WTC11 (cell line): ENCODE measurements at regions not wholly inside any gene's neighbourhood (a gene's known extent, or its start where the extent isn't known, plus 50 kb on each side); places are given as distances from the start of the nearest gene placed in this dataset.

Source experiments
- ATF1 ChIP-seq: sonication (generic); formaldehyde crosslinking; IDR thresholded peaks from 2 replicates; pipeline ENCODE4 v1.8.1; 2023; ENCODE audit warnings: mild to moderate bottlenecking, moderate library complexity, missing genetic modification reagents
- CTCF ChIP-seq: fragments of 200-600 bp; IDR thresholded peaks from 2 replicates; pipeline ENCODE4 v1.8.0; 2022; ENCODE audit warnings: antibody characterized with exemption
- GRHL2 ChIP-seq: fragments of 250-450 bp; sonication (Bioruptor Pico); IDR thresholded peaks from 2 replicates; pipeline ENCODE4 v1.8.0; 2022; ENCODE audit warnings: mild to moderate bottlenecking, moderate library complexity; ENCODE audit not compliant: insufficient replicate concordance, severe bottlenecking
- IRF2 ChIP-seq: sonication (generic); formaldehyde crosslinking; IDR thresholded peaks from 2 replicates; pipeline ENCODE4 v1.8.0; 2022; ENCODE audit warnings: low read depth, missing genetic modification reagents, borderline replicate concordance
- JUN ChIP-seq: sonication (generic); formaldehyde crosslinking; IDR thresholded peaks from 2 replicates; pipeline ENCODE4 v1.8.0; 2023; ENCODE audit warnings: mild to moderate bottlenecking, missing genetic modification reagents
- ZNF121 ChIP-seq: sonication (generic); formaldehyde crosslinking; IDR thresholded peaks from 2 replicates; pipeline ENCODE4 v1.8.0; 2023; ENCODE audit warnings: missing genetic modification reagents
- ZNF263 ChIP-seq: sonication (generic); formaldehyde crosslinking; IDR thresholded peaks from 2 replicates; pipeline ENCODE4 v1.8.1; 2022; ENCODE audit warnings: low read depth, mild to moderate bottlenecking, moderate library complexity, missing genetic modification reagents
- ZNF396 ChIP-seq: fragments of 250-450 bp; sonication (Bioruptor Pico); IDR thresholded peaks from 2 replicates; pipeline ENCODE4 v1.8.0; 2021; ENCODE audit warnings: mild to moderate bottlenecking, moderate library complexity, borderline replicate concordance
- TF ChIP-seq, protein P1 (sequence below): sonication (generic); formaldehyde crosslinking; IDR thresholded peaks from 2 replicates; pipeline ENCODE4 v1.8.0; 2023; ENCODE audit warnings: missing genetic modification reagents
- TF ChIP-seq, protein P2 (sequence below): sonication (generic); formaldehyde crosslinking; IDR thresholded peaks from 2 replicates; pipeline ENCODE4 v1.8.1; 2022; ENCODE audit warnings: low read depth, mild to moderate bottlenecking, moderate library complexity, missing genetic modification reagents, borderline replicate concordance
- TF ChIP-seq, protein P3 (sequence below): sonication (generic); formaldehyde crosslinking; IDR thresholded peaks from 2 replicates; pipeline ENCODE4 v1.8.1; 2023; ENCODE audit warnings: mild to moderate bottlenecking, missing genetic modification reagents
- TF ChIP-seq, protein P4 (sequence below): sonication (generic); formaldehyde crosslinking; IDR thresholded peaks from 2 replicates; pipeline ENCODE4 v1.8.1; 2022; ENCODE audit warnings: mild to moderate bottlenecking, missing genetic modification reagents, moderate library complexity, borderline replicate concordance
- TF ChIP-seq, protein P5 (sequence below): sonication (generic); formaldehyde crosslinking; conservative IDR thresholded peaks from 2 replicates; pipeline ENCODE4 v1.8.1; 2022; ENCODE audit warnings: mild to moderate bottlenecking, missing genetic modification reagents

DNA sequence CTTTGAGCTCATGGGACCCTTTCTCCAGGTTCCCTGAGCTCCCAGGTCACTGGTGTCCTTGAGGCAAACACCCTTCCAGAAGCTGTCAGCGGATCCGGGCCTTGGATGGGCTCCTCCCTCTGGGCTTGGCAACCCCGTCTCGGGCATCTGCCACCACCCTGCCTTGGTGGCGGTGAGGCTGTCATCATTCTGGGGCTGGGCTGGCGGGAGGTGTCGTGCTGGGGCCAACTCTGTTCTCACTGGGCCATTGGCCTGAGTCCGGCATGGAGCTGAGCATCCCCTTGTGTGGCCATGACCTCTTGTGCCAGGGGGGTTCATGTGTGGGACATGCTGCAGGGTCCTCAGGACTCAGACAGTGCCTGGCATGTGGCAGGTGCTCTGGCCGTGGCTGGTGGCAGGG lies 197.6 kb downstream of the LAT start:
- TF ChIP-seq CTCF, result no peak
- TF ChIP-seq IRF2, result no peak
- TF ChIP-seq JUN (CRISPR knock-in tag), result no peak
- TF ChIP-seq, protein P1, sequence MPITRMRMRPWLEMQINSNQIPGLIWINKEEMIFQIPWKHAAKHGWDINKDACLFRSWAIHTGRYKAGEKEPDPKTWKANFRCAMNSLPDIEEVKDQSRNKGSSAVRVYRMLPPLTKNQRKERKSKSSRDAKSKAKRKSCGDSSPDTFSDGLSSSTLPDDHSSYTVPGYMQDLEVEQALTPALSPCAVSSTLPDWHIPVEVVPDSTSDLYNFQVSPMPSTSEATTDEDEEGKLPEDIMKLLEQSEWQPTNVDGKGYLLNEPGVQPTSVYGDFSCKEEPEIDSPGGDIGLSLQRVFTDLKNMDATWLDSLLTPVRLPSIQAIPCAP (CRISPR knock-in tag), result no peak
- TF ChIP-seq, protein P2, sequence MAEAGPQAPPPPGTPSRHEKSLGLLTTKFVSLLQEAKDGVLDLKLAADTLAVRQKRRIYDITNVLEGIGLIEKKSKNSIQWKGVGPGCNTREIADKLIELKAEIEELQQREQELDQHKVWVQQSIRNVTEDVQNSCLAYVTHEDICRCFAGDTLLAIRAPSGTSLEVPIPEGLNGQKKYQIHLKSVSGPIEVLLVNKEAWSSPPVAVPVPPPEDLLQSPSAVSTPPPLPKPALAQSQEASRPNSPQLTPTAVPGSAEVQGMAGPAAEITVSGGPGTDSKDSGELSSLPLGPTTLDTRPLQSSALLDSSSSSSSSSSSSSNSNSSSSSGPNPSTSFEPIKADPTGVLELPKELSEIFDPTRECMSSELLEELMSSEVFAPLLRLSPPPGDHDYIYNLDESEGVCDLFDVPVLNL (CRISPR knock-in tag), result no peak
- TF ChIP-seq GRHL2 (CRISPR knock-in tag), result no peak
- TF ChIP-seq, protein P3, sequence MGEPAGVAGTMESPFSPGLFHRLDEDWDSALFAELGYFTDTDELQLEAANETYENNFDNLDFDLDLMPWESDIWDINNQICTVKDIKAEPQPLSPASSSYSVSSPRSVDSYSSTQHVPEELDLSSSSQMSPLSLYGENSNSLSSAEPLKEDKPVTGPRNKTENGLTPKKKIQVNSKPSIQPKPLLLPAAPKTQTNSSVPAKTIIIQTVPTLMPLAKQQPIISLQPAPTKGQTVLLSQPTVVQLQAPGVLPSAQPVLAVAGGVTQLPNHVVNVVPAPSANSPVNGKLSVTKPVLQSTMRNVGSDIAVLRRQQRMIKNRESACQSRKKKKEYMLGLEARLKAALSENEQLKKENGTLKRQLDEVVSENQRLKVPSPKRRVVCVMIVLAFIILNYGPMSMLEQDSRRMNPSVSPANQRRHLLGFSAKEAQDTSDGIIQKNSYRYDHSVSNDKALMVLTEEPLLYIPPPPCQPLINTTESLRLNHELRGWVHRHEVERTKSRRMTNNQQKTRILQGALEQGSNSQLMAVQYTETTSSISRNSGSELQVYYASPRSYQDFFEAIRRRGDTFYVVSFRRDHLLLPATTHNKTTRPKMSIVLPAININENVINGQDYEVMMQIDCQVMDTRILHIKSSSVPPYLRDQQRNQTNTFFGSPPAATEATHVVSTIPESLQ (CRISPR knock-in tag), result no peak
- no peak for TF ChIP-seq ZNF121 (CRISPR knock-in tag)
- no peak for TF ChIP-seq ZNF396 (CRISPR knock-in tag)
- TF ChIP-seq ZNF263 (CRISPR knock-in tag), result no peak
- no peak for TF ChIP-seq ATF1 (CRISPR knock-in tag)
- TF ChIP-seq, protein P4, sequence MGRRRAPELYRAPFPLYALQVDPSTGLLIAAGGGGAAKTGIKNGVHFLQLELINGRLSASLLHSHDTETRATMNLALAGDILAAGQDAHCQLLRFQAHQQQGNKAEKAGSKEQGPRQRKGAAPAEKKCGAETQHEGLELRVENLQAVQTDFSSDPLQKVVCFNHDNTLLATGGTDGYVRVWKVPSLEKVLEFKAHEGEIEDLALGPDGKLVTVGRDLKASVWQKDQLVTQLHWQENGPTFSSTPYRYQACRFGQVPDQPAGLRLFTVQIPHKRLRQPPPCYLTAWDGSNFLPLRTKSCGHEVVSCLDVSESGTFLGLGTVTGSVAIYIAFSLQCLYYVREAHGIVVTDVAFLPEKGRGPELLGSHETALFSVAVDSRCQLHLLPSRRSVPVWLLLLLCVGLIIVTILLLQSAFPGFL (CRISPR knock-in tag), result no peak
- TF ChIP-seq, protein P5, sequence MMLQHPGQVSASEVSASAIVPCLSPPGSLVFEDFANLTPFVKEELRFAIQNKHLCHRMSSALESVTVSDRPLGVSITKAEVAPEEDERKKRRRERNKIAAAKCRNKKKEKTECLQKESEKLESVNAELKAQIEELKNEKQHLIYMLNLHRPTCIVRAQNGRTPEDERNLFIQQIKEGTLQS (CRISPR knock-in tag), result no peak
